ENCODE measurements at regions not wholly inside any gene's neighbourhood (a gene's known extent, or its start where the extent isn't known, plus 50 kb on each side); places are given as distances from the start of the nearest gene placed in this dataset.

- no peak for TF ChIP-seq CTCF (IDR thresholded peaks at IDR 0.05; ENCODE audit: low read depth, low read length, poor library complexity, severe bottlenecking)
- no peak for TF ChIP-seq EZH2phosphoT487 (IDR thresholded peaks at IDR 0.05; ENCODE audit: borderline replicate concordance, low read length)
Measured at GRCh38 chr2:34025196-34025595, 426.1 kb upstream of the FAM98A start.
